NCI-H2081 (cell line): ENCODE measurements at regions not wholly inside any gene's neighbourhood (a gene's known extent, or its start where the extent isn't known, plus 50 kb on each side); places are given as distances from the start of the nearest gene placed in this dataset.

ENCODE experiments used
- DNase-seq, 2 experiments: peaks; one replicate each; lab custom pipeline; 2025; lab: John Stamatoyannopoulos, UW

- DNase-seq: no peak
Observed at GRCh38 chr1:82893712-82894470, 1093.2 kb downstream of the ADGRL2 start.

GRCh38 chr1:82880506-82880905 is 1079.8 kb downstream of the ADGRL2 start:
- no peak for DNase-seq

GRCh38 chr1:82879701-82880305 is 1079.1 kb downstream of the ADGRL2 start:
- no peak for DNase-seq

- no peak for DNase-seq
Observed at GRCh38 chr1:82875170-82875569, 1074.4 kb downstream of the ADGRL2 start.

- DNase-seq: no peak
Observed at GRCh38 chr1:82874041-82874440, 1073.3 kb downstream of the ADGRL2 start.

GRCh38 chr1:82870332-82870731 is 1069.6 kb downstream of the ADGRL2 start:
- no peak for DNase-seq

- DNase-seq: no peak
Observed at GRCh38 chr1:82867781-82868180, 1067.0 kb downstream of the ADGRL2 start.

- no peak for DNase-seq
Observed at GRCh38 chr1:82861749-82862148, 1061.0 kb downstream of the ADGRL2 start.

GRCh38 chr1:82858031-82858430 is 1057.3 kb downstream of the ADGRL2 start:
- DNase-seq: no peak

GRCh38 chr1:82849460-82849859 is 1048.7 kb downstream of the ADGRL2 start:
- DNase-seq: no peak

- DNase-seq: no peak
Observed at GRCh38 chr1:82848043-82848442, 1047.3 kb downstream of the ADGRL2 start.

- DNase-seq: no peak
Observed at GRCh38 chr1:82845866-82846265, 1045.1 kb downstream of the ADGRL2 start.

- no peak for DNase-seq
Observed at GRCh38 chr1:82844911-82845827, 1044.4 kb downstream of the ADGRL2 start.

GRCh38 chr1:82844447-82844846 is 1043.7 kb downstream of the ADGRL2 start:
- no peak for DNase-seq

- no peak for DNase-seq
Observed at GRCh38 chr1:82843876-82844275, 1043.1 kb downstream of the ADGRL2 start.

GRCh38 chr1:82840192-82840591 is 1039.5 kb downstream of the ADGRL2 start:
- DNase-seq: no peak

- no peak for DNase-seq
Observed at GRCh38 chr1:82837766-82838465, 1037.2 kb downstream of the ADGRL2 start.

GRCh38 chr1:82836973-82837680 is 1036.4 kb downstream of the ADGRL2 start:
- no peak for DNase-seq

- no peak for DNase-seq
Observed at GRCh38 chr1:82836213-82836972, 1035.7 kb downstream of the ADGRL2 start.

- DNase-seq: no peak
Observed at GRCh38 chr1:82830690-82831380, 1030.1 kb downstream of the ADGRL2 start.
